Esophagus muscularis mucosa (tissue), 4 donors: ENCODE measurements at regions not wholly inside any gene's neighbourhood (a gene's known extent, or its start where the extent isn't known, plus 50 kb on each side); places are given as distances from the start of the nearest gene placed in this dataset.

Experiments used
- DNase-seq: peaks from one replicate; pipeline ENCODE4 v3.0.0-alpha.2; 2017; ENCODE audit errors: extremely low spot score
- H3K27ac ChIP-seq, 4 donors: fragments of 200-600 bp; sonication (generic); replicated peaks in 1 of 4; 1 replicate in 3 of 4; 2 replicates in 1 of 4; pipeline ENCODE4 v1.5.1; 2016 to 2019; ENCODE audit warnings: mild to moderate bottlenecking in 1 of 4
- H3K27me3 ChIP-seq, 4 donors: fragments of 200-600 bp; sonication (generic); one replicate each; pipeline versions ENCODE4 v1.5.1 to v1.6.0; 2016 to 2019
- H3K36me3 ChIP-seq, 4 donors: fragments of 200-600 bp; sonication (generic); one replicate each; pipeline ENCODE4 v1.5.1; 2016 to 2019
- H3K4me1 ChIP-seq, 4 donors: fragments of 200-600 bp; sonication (generic); one replicate each; pipeline ENCODE4 v1.5.1; 2016 to 2019
- H3K4me3 ChIP-seq, 4 donors: fragments of 200-600 bp; sonication (generic); 1 replicate in 2 of 4; 2 replicates in 2 of 4; pipeline ENCODE4 v1.5.1; 2016 to 2019; ENCODE audit warnings: mild to moderate bottlenecking in 4 of 4, moderate library complexity in 1 of 4
- H3K9me3 ChIP-seq, 4 donors: fragments of 200-600 bp; sonication (generic); 1 replicate in 3 of 4; 2 replicates in 1 of 4; pipeline ENCODE4 v1.5.1; 2016 to 2019
- CTCF ChIP-seq, 3 experiments: fragments of 200-600 bp in 2 of 3; fragments of 450-650 bp in 1 of 3; sonication (generic) in 2 of 3; IDR thresholded peaks; one replicate each; pipeline ENCODE4 v1.5.1; 2017 to 2019; ENCODE audit warnings: antibody characterized with exemption in 3 of 3, mild to moderate bottlenecking in 2 of 3, moderate library complexity in 1 of 3
- EP300 ChIP-seq: sonication (generic); formaldehyde crosslinking; IDR thresholded peaks from one replicate; pipeline ENCODE4 v1.6.1; 2017; ENCODE audit warnings: antibody characterized with exemption
- POLR2A ChIP-seq: fragments of 450-650 bp; IDR thresholded peaks from one replicate; pipeline ENCODE4 v1.6.1; 2017; ENCODE audit warnings: antibody characterized with exemption, moderate library complexity, mild to moderate bottlenecking, low read depth
- POLR2AphosphoS5 ChIP-seq, 2 donors: sonication (generic); formaldehyde crosslinking; IDR thresholded peaks; one replicate each; pipeline ENCODE4 v1.6.1; 2017; ENCODE audit warnings: antibody characterized with exemption in 2 of 2
- WGBS: methylation state at CpG from one replicate; pipeline ENCODE4 v1.1.5; 2018; 5-methylcytosine and 5-hydroxymethylcytosine counted together
- intact Hi-C: fragments of 100-400 bp; cut with DNase I; formaldehyde crosslinking; loops from one replicate; pipeline ENCODE4 v1.15.1; 2023

- no peak for DNase-seq
- 61% methylated on average over 3 of the region's 3 CpGs for WGBS
- H3K27me3 ChIP-seq, result no peaks in the 10 kb centered on the region
- H3K4me3 ChIP-seq, result no peak overlapping the region
- intact Hi-C loops, result no loop called here
- TF ChIP-seq POLR2AphosphoS5 (IDR thresholded peaks at IDR 0.05) (no peak), CTCF (IDR thresholded peaks at IDR 0.05) (no peak), POLR2A (no peak), EP300 (no peak)
- no peak overlapping the region for H3K27ac ChIP-seq
- H3K4me1 ChIP-seq, result no peaks in the 10 kb centered on the region
- no peaks in the 10 kb centered on the region for H3K9me3 ChIP-seq
- H3K36me3 ChIP-seq, result no peaks in the 10 kb centered on the region
These were observed 672.6 kb upstream of the CDH18 start for GRCh38 chr5:20660588-20660987.

GRCh38 chr5:20656262-20656661, 668.3 kb upstream of the CDH18 start:
- Histone ChIP-seq H3K36me3 (no peaks in the 10 kb centered on the region), H3K4me1 (no peaks in the 10 kb centered on the region), H3K4me3 (no peak overlapping the region), H3K9me3 (no peaks in the 10 kb centered on the region), H3K27me3 (no peaks in the 10 kb centered on the region), H3K27ac (no peak overlapping the region)
- DNase-seq, result no peak
- TF ChIP-seq CTCF (IDR thresholded peaks at IDR 0.05), result no peak
- intact Hi-C loops, result no loop called here

- H3K27me3 ChIP-seq, result no peaks in the 10 kb centered on the region
- no peaks in the 10 kb centered on the region for H3K9me3 ChIP-seq
- no peak overlapping the region for H3K4me3 ChIP-seq
- no peak for TF ChIP-seq POLR2A
- no peak for TF ChIP-seq POLR2AphosphoS5 (IDR thresholded peaks at IDR 0.05)
- TF ChIP-seq EP300, result no peak
- no peak for TF ChIP-seq CTCF (IDR thresholded peaks at IDR 0.05)
- H3K27ac ChIP-seq, result no peak overlapping the region
- intact Hi-C loops, result no loop called here
- no peak for DNase-seq
- no peaks in the 10 kb centered on the region for H3K36me3 ChIP-seq
- WGBS, result 76% methylated on average over 4 of the region's 4 CpGs
- H3K4me1 ChIP-seq, result no peaks in the 10 kb centered on the region
These were observed 667.2 kb upstream of the CDH18 start for GRCh38 chr5:20655211-20655610.

GRCh38 chr5:20654746-20655145, 666.7 kb upstream of the CDH18 start:
- no peaks in the 10 kb centered on the region for H3K9me3 ChIP-seq
- no peak overlapping the region for H3K4me3 ChIP-seq
- H3K4me1 ChIP-seq, result no peaks in the 10 kb centered on the region
- WGBS, result 66% methylated on average over 2 of the region's 2 CpGs
- TF ChIP-seq CTCF (IDR thresholded peaks at IDR 0.05) (no peak), EP300 (no peak), POLR2A (no peak), POLR2AphosphoS5 (IDR thresholded peaks at IDR 0.05) (no peak)
- H3K27me3 ChIP-seq, result no peaks in the 10 kb centered on the region
- DNase-seq, result no peak
- H3K36me3 ChIP-seq, result no peaks in the 10 kb centered on the region
- intact Hi-C loops, result no loop called here
- H3K27ac ChIP-seq, result no peak overlapping the region

GRCh38 chr5:20654033-20654432, 666.0 kb upstream of the CDH18 start:
- Histone ChIP-seq H3K9me3 (no peaks in the 10 kb centered on the region), H3K27ac (no peak overlapping the region), H3K27me3 (no peaks in the 10 kb centered on the region), H3K4me1 (no peaks in the 10 kb centered on the region), H3K36me3 (no peaks in the 10 kb centered on the region), H3K4me3 (no peak overlapping the region)
- intact Hi-C loops, result no loop called here
- 82% methylated on average over 2 of the region's 2 CpGs for WGBS
- TF ChIP-seq EP300 (no peak), CTCF (IDR thresholded peaks at IDR 0.05) (no peak), POLR2AphosphoS5 (IDR thresholded peaks at IDR 0.05) (no peak), POLR2A (no peak)
- DNase-seq, result no peak
